SK-N-SH (cell line): ENCODE measurements at regions not wholly inside any gene's neighbourhood (a gene's known extent, or its start where the extent isn't known, plus 50 kb on each side); places are given as distances from the start of the nearest gene placed in this dataset.

Experiments used
- CTCF ChIA-PET: fragments of 300-600, 350-600 bp; formaldehyde crosslinking; extraction: SDS; loops from one replicate; lab custom pipeline; 2021; lab: Yijun Ruan, JAX
- POLR2A ChIA-PET: fragments of 350-600 bp; sonication (Branson Sonifier 250); formaldehyde crosslinking; extraction: SDS; loops from one replicate; lab custom pipeline; 2020; ENCODE audit warnings: antibody characterized with exemption, inconsistent platforms; lab: Yijun Ruan, JAX
- DNase-seq: peaks from one replicate; pipeline ENCODE4 v3.0.0; 2012
- H2AFZ ChIP-seq: fragments of 200-600 bp; sonication (generic); 2 replicates; pipeline ENCODE4 v1.8.1; 2016; ENCODE audit warnings: antibody characterized with exemption, mild to moderate bottlenecking, low read depth
- H3F3A ChIP-seq: fragments of 200-600 bp; sonication (generic); replicated peaks from 2 replicates; pipeline ENCODE3; 2016; ENCODE audit warnings: antibody characterized with exemption, mild to moderate bottlenecking; ENCODE audit not compliant: insufficient read depth
- H3K27ac ChIP-seq, 2 experiments: fragments of 200-500 bp in 1 of 2; fragments of 200-600 bp in 1 of 2; sonication (Bioruptor generic) in 1 of 2; sonication (generic), shearing (Covaris generic) in 1 of 2; 2 replicates each; pipeline versions ENCODE4 v1.5.1 to v1.6.1; 2014 to 2016; ENCODE audit warnings: low read depth in 2 of 2, inconsistent platforms in 1 of 2, low read length in 1 of 2, mild to moderate bottlenecking in 1 of 2, mixed read lengths in 1 of 2
- H3K27me3 ChIP-seq: fragments of 200-600 bp; sonication (generic), shearing (Covaris generic); 2 replicates; pipeline ENCODE4 v1.6.1; 2016; ENCODE audit warnings: mixed run types; ENCODE audit not compliant: insufficient read depth
- H3K36me3 ChIP-seq, 2 experiments: fragments of 200-500 bp in 1 of 2; fragments of 200-600 bp in 1 of 2; sonication (Bioruptor generic) in 1 of 2; sonication (generic) in 1 of 2; replicated peaks in 1 of 2; 2 replicates each; pipeline versions ENCODE3 to v1.5.1; 2014 to 2016; ENCODE audit warnings: low read length in 1 of 2, mild to moderate bottlenecking in 1 of 2; ENCODE audit not compliant: insufficient read depth in 2 of 2, control insufficient read depth in 1 of 2
- H3K4me1 ChIP-seq, 2 experiments: fragments of 200-500 bp in 1 of 2; fragments of 200-600 bp in 1 of 2; sonication (Bioruptor generic) in 1 of 2; sonication (generic), shearing (Covaris generic) in 1 of 2; 2 replicates each; pipeline versions ENCODE4 v1.5.1 to v1.6.1; 2014 to 2016; ENCODE audit warnings: low read depth in 1 of 2, low read length in 1 of 2, mixed run types in 1 of 2; ENCODE audit not compliant: insufficient read depth in 2 of 2, control insufficient read depth in 1 of 2
- H3K4me2 ChIP-seq: fragments of 200-600 bp; sonication (generic), shearing (Covaris generic); 2 replicates; pipeline ENCODE4 v1.6.1; 2017; ENCODE audit warnings: mixed run types
- H3K4me3 ChIP-seq, 2 experiments: fragments of 200-500 bp in 1 of 2; fragments of 200-600 bp in 1 of 2; sonication (Bioruptor generic) in 1 of 2; sonication (generic), shearing (Covaris generic) in 1 of 2; 2 replicates each; pipeline versions ENCODE4 v1.5.1 to v1.8.1; 2014 to 2016; ENCODE audit warnings: low read depth in 2 of 2, inconsistent platforms in 1 of 2, low read length in 1 of 2, mild to moderate bottlenecking in 1 of 2, mixed read lengths in 1 of 2, moderate library complexity in 1 of 2
- H3K79me2 ChIP-seq: fragments of 200-600 bp; sonication (generic); 2 replicates; pipeline ENCODE4 v1.8.1; 2017; ENCODE audit warnings: mild to moderate bottlenecking; ENCODE audit not compliant: insufficient read depth
- H3K9ac ChIP-seq: fragments of 200-600 bp; sonication (generic); 2 replicates; pipeline ENCODE4 v1.6.1; 2017; ENCODE audit warnings: mixed run types
- H3K9me2 ChIP-seq: fragments of 200-600 bp; sonication (generic); 2 replicates; pipeline ENCODE4 v1.6.1; 2017; ENCODE audit warnings: mixed run types
- H3K9me3 ChIP-seq: fragments of 200-600 bp; sonication (generic); 2 replicates; pipeline ENCODE4 v1.6.1; 2017; ENCODE audit warnings: mixed run types, mild to moderate bottlenecking, moderate library complexity
- H4K20me1 ChIP-seq: fragments of 200-600 bp; sonication (generic); 2 replicates; pipeline ENCODE4 v1.6.1; 2017; ENCODE audit warnings: mild to moderate bottlenecking, mixed run types; ENCODE audit not compliant: insufficient read depth
- CHD2 ChIP-seq: fragments of 150-350 bp; IDR thresholded peaks from 2 replicates; pipeline ENCODE4 v1.6.1; 2018; ENCODE audit warnings: low read length; ENCODE audit not compliant: partially characterized antibody
- FOSL2 ChIP-seq: IDR thresholded peaks from 2 replicates; pipeline ENCODE4 v1.4.0; 2012; ENCODE audit warnings: low read depth, mild to moderate bottlenecking, moderate library complexity, borderline replicate concordance
- FOXJ3 ChIP-seq: sonication (generic); formaldehyde crosslinking; IDR thresholded peaks from 2 replicates; pipeline ENCODE4 v1.5.1; 2020; ENCODE audit warnings: mild to moderate bottlenecking, missing genetic modification reagents
- FOXM1 ChIP-seq: IDR thresholded peaks from 2 replicates; pipeline ENCODE4 v1.4.0; 2012; ENCODE audit warnings: low read depth, mild to moderate bottlenecking
- IRF3 ChIP-seq: fragments of 150-350 bp; IDR thresholded peaks from 2 replicates; pipeline ENCODE4 v1.6.1; 2016; ENCODE audit warnings: mild to moderate bottlenecking, low read depth, low read length
- MAX ChIP-seq: IDR thresholded peaks from 2 replicates; pipeline ENCODE4 v1.4.0; 2012; ENCODE audit warnings: low read depth
- MEF2A ChIP-seq: IDR thresholded peaks from 2 replicates; pipeline ENCODE4 v1.4.0; 2012; ENCODE audit warnings: low read depth, borderline replicate concordance
- MXI1 ChIP-seq: IDR thresholded peaks from 2 replicates; pipeline ENCODE4 v1.6.1; 2012; ENCODE audit warnings: mild to moderate bottlenecking, low read depth, low read length, improper control_type of control experiment
- NFIC ChIP-seq: IDR thresholded peaks from 2 replicates; pipeline ENCODE4 v1.4.0; 2012; ENCODE audit warnings: borderline replicate concordance
- RAD21 ChIP-seq: IDR thresholded peaks from 2 replicates; pipeline ENCODE4 v1.6.1; 2012; ENCODE audit warnings: mild to moderate bottlenecking, low read length
- RFX5 ChIP-seq: IDR thresholded peaks from 2 replicates; pipeline ENCODE4 v1.6.1; 2012; ENCODE audit warnings: mild to moderate bottlenecking, improper control_type of control experiment, low read length
- SMC3 ChIP-seq: IDR thresholded peaks from 2 replicates; pipeline ENCODE4 v1.6.1; 2012; ENCODE audit warnings: low read depth, low read length, improper control_type of control experiment
- TAF1 ChIP-seq: IDR thresholded peaks from 2 replicates; pipeline ENCODE4 v1.6.1; 2012; ENCODE audit warnings: low read depth, mild to moderate bottlenecking, low read length, moderate library complexity, borderline replicate concordance
- TCF12 ChIP-seq: IDR thresholded peaks from 2 replicates; pipeline ENCODE4 v1.4.0; 2012
- YY1 ChIP-seq: IDR thresholded peaks from 2 replicates; pipeline ENCODE4 v1.4.0; 2012; ENCODE audit warnings: low read depth, mild to moderate bottlenecking
- WGBS: methylation state at CpG from one replicate; pipeline ENCODE4 v1.1.6; 2017; ENCODE audit warnings: low lambda C conversion rate; 5-methylcytosine and 5-hydroxymethylcytosine counted together
- TF ChIP-seq, protein P1 (sequence below): IDR thresholded peaks from 2 replicates; pipeline ENCODE4 v1.4.0; 2012; ENCODE audit warnings: low read depth, borderline replicate concordance
- TF ChIP-seq, protein P2 (sequence below): IDR thresholded peaks from 2 replicates; pipeline ENCODE4 v1.6.1; 2012; ENCODE audit warnings: mild to moderate bottlenecking, low read depth, low read length, moderate library complexity
- TF ChIP-seq, protein P3 (sequence below): fragments of 150-350 bp; IDR thresholded peaks from 2 replicates; pipeline ENCODE4 v1.6.1; 2017; ENCODE audit warnings: antibody characterized with exemption, low read length, low read depth, borderline replicate concordance

GRCh38 chr5:174607205-174607604 is 117.2 kb upstream of the MSX2 start:
- no peak for DNase-seq
- Histone ChIP-seq H3K9me2 (no peaks in the 10 kb centered on the region), H3K9me3 (no peaks in the 10 kb centered on the region), H3K4me1 (peaks cover 0 to 9% of the 10 kb centered on the region in 2 experiments; a peak in 1 of 4 replicates), H3K4me3 (no peak overlapping the region), H3F3A (no peaks in the 10 kb centered on the region), H3K27ac (no peak overlapping the region), H3K36me3 (no peaks in the 10 kb centered on the region), H3K79me2 (no peaks in the 10 kb centered on the region), H4K20me1 (no peaks in the 10 kb centered on the region), H3K27me3 (no peaks in the 10 kb centered on the region), H3K9ac (no peak overlapping the region), H3K4me2 (no peak overlapping the region), H2AFZ (no peak overlapping the region)
- CTCF ChIA-PET, result interaction anchor here (1.8 kb wide), 1 partner anchor 188 kb away, joined by 7 read pairs; no protein-coding TSS in a partner anchor
- 88% methylated on average over 5 of the region's 5 CpGs for WGBS
- POLR2A ChIA-PET, result no interaction called here
- TF ChIP-seq RAD21 (no peak), MAX (no peak), MEF2A (no peak), FOXM1 (no peak), IRF3 (no peak), CHD2 (no peak), NFIC (no peak), MXI1 (no peak), RFX5 (no peak), SMC3 (no peak), TCF12 (no peak), YY1 (no peak), FOXJ3 (no peak), TAF1 (no peak), FOSL2 (no peak)
- TF ChIP-seq, protein P1, sequence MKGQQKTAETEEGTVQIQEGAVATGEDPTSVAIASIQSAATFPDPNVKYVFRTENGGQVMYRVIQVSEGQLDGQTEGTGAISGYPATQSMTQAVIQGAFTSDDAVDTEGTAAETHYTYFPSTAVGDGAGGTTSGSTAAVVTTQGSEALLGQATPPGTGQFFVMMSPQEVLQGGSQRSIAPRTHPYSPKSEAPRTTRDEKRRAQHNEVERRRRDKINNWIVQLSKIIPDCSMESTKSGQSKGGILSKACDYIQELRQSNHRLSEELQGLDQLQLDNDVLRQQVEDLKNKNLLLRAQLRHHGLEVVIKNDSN, result no peak
- TF ChIP-seq, protein P2, sequence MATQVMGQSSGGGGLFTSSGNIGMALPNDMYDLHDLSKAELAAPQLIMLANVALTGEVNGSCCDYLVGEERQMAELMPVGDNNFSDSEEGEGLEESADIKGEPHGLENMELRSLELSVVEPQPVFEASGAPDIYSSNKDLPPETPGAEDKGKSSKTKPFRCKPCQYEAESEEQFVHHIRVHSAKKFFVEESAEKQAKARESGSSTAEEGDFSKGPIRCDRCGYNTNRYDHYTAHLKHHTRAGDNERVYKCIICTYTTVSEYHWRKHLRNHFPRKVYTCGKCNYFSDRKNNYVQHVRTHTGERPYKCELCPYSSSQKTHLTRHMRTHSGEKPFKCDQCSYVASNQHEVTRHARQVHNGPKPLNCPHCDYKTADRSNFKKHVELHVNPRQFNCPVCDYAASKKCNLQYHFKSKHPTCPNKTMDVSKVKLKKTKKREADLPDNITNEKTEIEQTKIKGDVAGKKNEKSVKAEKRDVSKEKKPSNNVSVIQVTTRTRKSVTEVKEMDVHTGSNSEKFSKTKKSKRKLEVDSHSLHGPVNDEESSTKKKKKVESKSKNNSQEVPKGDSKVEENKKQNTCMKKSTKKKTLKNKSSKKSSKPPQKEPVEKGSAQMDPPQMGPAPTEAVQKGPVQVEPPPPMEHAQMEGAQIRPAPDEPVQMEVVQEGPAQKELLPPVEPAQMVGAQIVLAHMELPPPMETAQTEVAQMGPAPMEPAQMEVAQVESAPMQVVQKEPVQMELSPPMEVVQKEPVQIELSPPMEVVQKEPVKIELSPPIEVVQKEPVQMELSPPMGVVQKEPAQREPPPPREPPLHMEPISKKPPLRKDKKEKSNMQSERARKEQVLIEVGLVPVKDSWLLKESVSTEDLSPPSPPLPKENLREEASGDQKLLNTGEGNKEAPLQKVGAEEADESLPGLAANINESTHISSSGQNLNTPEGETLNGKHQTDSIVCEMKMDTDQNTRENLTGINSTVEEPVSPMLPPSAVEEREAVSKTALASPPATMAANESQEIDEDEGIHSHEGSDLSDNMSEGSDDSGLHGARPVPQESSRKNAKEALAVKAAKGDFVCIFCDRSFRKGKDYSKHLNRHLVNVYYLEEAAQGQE, result no peak
- TF ChIP-seq, protein P3, sequence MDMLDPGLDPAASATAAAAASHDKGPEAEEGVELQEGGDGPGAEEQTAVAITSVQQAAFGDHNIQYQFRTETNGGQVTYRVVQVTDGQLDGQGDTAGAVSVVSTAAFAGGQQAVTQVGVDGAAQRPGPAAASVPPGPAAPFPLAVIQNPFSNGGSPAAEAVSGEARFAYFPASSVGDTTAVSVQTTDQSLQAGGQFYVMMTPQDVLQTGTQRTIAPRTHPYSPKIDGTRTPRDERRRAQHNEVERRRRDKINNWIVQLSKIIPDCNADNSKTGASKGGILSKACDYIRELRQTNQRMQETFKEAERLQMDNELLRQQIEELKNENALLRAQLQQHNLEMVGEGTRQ, result no peak
